DOHH2 (cell line): ENCODE measurements at regions not wholly inside any gene's neighbourhood (a gene's known extent, or its start where the extent isn't known, plus 50 kb on each side); places are given as distances from the start of the nearest gene placed in this dataset.

Experiments used
- CTCF ChIP-seq: fragments of 200-600 bp; sonication (generic); IDR thresholded peaks from one replicate; pipeline ENCODE4 v1.5.1; 2014; ENCODE audit warnings: antibody characterized with exemption, mild to moderate bottlenecking, low read depth, low read length; ENCODE audit not compliant: poor library complexity, severe bottlenecking
- EZH2phosphoT487 ChIP-seq: fragments of 200-600 bp; sonication (generic); IDR thresholded peaks from 2 replicates; pipeline ENCODE4 v1.6.1; 2017; ENCODE audit warnings: borderline replicate concordance, mild to moderate bottlenecking, antibody characterized with exemption, low read length, moderate library complexity, mixed read lengths

GRCh38 chr4:153971899-153972298, 183.0 kb upstream of the SFRP2 start:
- no peak for TF ChIP-seq CTCF
- no peak for TF ChIP-seq EZH2phosphoT487
